Amygdala (tissue), 56 donors: ENCODE measurements at regions not wholly inside any gene's neighbourhood (a gene's known extent, or its start where the extent isn't known, plus 50 kb on each side); places are given as distances from the start of the nearest gene placed in this dataset.

Experiments
- DNase-seq, 56 donors: peaks; one replicate each; lab custom pipeline; 2025; lab: John Stamatoyannopoulos, UW

DNA sequence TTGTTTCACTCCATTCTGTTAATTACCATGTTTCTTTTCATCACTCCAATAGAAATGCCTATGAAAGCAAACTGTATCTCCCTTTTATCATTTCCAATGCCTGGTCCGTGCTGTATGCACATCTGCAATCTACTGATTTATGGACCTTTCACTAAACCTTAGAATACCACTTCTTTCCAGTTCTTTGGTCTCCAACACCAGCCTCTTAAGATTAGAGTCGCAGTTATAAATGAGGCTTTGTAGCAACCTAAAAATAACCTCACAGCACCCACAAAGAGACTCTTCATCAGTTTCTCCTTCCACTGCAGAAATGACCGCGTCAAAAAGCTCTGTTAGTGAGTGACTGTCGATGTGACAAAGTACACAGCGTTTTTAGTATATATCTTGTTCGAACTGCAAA is 282.6 kb downstream of the ADGRA3 start:
- DNase-seq = no peak

DNA sequence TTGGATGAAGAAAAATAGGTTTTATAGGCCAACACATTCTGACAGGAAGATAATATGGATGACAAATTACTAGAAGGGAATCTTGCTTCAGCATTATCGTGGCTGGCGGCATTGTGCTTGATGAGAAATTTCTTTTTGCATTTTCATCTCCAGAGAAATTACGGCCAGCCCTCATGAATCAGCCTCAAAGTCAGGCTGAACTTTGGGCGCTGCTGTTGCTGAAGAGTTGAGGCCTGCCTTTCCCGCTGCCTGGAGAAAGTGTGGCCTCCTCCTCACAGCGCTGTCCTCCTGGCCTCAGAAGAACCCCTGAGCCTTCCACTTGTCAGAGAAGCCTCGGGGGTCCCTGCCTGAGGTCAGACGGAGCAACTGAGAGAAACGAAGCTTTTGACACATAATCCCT is 272.4 kb upstream of the KCNIP4 start:
- DNase-seq = no peak

DNA sequence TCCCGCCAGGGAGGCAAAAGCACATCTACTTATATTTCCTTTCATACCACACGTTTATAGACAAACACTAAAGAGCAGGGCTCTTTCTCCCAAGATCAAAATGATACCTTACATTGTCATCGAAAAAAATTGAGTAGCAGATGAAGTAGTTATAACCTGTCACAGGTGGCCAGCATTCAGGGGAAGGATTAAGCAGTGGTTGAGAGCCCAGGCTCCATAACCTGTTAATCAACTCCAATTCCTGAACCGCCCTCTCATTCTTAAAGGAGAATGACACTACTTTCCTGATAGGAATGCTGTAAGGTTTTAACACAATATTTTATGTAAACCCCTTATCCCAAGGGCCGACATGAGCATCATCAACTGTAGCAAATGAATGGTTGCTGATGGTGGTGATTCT is 268.9 kb upstream of the KCNIP4 start:
- no peak for DNase-seq

DNA sequence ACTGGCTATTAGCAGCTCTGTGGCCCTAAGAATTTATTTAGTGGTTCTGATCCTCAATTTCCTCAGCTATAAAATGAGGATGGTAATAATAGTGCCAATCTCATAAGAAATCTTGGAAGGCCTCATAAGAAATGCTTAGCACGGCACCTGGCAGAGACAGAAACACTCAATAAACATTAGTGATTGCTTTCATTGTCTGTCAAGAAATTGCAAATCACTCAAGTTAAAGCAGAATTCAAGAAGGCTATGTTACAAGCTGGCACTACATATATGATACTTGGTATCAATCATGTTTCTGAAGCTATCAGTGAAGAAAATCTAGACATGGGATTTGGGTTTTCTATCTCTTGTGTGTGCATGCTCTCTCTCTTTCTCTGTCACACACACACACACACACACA is 267.7 kb upstream of the KCNIP4 start:
- no peak for DNase-seq

DNA sequence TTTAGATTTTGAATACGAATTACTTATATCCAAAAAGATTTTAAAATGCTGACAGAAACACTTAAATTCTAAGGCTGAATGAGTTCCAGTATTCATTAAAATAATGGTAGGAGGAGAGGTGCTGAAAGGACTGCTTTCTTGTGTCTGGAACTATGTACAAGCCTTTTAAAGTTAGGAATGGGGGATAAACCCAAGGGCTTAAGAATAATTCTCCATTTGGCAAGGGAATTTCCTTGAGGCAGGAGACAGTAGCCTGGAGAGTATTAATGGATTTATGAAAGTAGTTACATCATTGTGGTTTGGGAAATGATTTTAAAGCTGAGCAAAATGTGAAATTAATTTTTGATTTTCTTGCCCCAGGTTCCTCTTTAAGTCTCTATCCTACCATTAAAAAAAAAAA is 266.5 kb upstream of the KCNIP4 start:
- DNase-seq = no peak

DNA sequence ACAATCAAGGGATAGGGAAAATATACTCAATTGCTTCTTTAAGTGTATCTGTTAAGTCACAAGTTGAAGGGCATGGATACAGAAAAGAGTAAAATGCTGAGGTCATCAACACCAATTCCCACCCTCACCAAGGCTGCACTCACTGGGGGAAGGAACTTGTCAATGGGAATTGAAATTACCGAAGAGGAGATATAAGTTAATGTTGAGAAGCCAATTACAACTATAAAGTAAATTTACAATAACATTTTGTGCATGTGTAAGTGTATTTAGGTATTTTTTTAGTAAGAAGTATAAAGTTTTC is 255.1 kb upstream of the KCNIP4 start:
- no peak for DNase-seq

DNA sequence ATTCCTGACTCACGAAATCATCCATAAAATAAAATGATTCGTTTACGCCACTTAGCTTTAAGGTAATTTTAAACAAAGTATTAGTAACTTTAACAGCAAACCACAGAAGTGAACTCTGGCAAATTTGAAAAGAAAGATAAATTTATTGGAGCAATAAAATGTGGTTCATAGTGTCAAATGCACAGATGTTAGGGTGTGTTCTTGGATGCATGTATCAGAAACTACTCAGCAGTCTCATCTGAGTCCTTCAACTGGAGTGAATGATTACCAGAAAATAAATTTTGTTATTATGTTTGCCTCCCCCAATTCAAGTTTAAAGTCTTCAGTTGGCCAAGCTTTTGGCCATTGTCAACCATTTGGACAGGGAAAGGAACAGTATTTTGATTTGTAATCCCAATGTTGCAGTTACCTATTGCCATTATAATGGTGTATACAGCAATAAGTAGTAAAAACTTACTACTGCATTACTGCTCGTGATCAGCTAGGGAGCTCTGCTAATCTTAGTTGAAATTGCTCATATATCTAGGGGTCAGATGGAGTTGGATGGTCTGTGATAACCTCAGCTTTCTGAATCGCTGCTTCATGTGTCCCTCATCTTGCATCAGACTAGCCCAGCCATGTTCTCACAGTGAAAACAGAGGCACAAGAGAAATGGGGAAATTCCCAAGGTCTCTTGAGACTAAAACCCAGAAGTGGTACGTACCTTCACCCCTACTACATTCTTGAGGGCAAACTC is 254.6 kb upstream of the KCNIP4 start:
- DNase-seq = no peak

DNA sequence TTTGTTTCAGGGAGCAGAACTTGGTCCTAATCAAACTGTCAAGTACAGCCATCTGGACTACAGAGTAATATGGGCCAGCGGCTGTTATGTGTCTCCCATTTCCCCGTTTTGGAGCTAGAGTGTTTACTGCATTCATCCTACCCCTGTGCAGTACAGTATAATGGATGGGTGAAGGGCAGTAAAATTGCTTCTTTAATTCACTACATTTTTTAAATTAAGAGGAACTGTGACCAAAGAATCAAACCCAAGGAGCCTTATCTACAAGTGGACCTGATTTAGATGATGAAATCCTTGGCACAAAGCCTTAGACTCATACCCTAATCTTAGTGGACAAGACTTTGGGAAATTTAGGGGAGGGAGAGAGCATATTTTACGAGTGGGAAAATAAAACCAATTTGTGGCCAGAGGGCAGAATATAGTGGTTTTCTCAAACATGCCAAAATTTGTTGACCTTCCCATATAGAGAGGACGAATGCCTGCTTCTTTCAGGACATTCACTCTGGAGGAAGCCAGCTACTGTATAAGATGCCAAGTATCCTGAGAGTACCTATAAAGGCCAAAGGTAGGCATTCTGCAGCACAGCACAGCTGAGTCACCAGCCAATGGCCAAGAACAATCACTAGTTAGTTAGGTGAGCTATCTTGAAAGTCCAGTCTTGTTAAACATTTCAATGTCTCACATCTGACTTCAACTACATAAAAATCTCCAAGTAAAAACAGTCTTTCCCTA is 253.8 kb upstream of the KCNIP4 start:
- DNase-seq = no peak

DNA sequence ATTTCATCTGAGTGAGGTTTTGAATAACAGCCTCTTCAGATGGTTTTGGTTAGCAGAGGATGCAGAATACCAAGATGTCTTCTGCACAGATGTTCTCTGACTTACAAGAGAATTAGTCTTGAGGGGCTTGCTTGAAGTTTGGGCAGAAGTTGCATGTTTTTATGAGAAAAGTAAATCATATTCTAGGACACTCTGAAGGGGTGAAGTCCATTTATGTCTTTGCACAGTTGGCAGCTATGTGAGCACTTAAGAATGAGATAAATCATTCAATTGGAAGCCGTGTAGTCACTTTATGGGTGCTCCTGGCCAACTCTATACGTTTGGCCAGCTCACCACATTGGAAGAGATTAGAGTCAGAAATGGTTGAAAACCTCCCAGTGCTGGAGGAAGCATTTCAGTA is 252.7 kb upstream of the KCNIP4 start:
- no peak for DNase-seq

DNA sequence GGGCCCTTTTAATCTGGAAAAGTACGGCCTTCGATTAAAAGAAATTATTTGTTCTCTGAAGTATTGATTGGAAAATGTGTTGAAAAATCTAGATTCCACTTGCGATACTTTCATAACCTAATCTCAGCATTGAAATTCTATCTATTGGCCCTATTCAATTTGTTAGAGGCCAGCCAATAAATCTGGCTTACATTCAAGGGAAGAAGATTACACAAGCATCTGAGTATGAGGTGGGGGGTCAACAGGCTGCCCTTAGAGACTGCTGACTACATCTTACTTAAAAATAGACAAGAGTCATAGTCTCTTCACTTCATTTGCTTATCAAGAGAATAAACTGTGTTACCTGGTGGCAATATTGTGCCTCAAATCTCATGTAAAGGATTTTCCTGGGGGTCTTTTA is 248.0 kb upstream of the KCNIP4 start:
- DNase-seq = no peak

DNA sequence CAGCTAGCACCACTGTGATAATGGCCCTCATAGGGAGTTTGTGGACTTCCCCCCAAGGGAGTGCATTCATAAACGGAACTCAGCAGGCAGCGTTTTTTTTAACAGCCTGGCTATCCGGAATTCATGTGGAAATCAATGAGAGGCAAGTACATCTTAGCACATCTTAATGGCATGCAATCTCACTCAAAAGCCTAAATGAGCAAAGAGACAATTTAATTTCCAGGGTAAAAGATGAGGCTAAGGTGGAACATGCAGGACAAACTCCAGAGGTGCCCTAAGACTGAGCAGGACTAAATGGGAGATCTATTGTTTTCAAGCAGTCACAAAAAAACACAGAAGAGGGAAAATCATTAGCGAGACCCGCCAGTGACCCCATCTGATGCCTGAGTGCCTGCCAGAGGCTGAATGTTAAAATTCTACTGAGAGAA is 243.5 kb upstream of the KCNIP4 start:
- no peak for DNase-seq

DNA sequence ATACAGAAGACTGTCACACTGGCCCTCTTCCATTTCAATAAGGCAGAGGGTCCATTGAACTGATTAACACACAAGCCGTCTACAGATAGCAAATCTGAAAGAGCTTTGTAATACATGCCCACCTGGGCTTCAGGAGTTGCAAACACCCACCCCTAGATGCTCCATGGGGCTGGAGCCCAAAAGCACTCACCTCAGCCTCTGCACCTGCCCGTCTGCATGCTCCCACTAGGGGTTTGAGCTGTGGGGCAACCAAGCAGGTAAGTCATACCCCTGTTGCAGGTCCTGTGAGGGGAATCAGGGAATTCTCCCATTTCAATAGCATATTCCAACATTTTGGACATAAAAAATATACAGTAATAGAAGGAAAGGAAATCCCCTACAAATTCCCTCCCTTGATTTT is 243.0 kb upstream of the KCNIP4 start:
- no peak for DNase-seq

DNA sequence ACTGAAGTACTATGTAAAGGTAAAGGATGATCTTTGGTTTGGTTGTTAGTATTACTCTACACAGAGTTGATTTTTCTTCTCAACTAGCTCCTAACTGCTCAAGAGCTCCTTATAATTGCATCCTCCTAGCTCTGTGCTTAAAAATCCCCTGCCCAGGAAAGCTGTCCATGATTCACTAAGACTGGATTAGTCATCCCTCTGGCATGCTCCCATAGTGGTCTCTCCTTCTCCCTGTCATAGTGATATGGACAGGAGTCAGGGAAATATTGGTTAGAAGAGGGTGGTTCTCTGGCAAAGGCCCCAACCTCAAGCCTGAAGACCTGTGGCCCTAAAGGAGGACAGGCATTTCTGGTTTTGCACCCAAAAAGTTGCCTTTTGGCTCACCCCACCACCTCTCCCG is 242.3 kb upstream of the KCNIP4 start:
- DNase-seq = no peak

DNA sequence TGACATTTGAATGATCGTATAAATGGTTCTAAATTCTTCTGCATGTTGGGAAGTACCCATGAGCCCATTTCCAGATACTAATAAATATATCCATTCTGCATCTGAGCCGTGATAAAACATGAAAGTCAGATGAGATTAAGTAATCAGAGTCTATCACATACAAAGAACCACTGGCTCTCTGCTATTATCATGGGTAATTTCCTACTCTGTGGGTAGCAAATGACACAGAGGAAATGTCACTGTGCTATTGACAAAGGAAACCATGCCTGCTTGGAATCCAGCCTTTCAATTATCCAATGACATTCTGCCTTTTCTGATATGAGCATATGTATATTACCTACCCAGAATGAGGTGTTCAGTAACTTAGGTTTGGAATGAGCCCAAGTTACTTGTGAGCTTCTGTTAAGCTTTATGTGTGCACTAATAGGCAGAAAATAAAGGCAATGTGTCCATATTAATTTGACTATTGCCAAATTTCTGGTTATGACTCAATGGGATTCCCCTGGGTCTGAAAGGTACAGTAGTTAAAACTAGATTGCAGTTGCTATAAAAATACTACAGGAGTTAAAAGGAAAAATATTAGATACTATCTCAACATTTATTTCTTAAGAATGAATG is 238.7 kb upstream of the KCNIP4 start:
- DNase-seq = no peak

DNA sequence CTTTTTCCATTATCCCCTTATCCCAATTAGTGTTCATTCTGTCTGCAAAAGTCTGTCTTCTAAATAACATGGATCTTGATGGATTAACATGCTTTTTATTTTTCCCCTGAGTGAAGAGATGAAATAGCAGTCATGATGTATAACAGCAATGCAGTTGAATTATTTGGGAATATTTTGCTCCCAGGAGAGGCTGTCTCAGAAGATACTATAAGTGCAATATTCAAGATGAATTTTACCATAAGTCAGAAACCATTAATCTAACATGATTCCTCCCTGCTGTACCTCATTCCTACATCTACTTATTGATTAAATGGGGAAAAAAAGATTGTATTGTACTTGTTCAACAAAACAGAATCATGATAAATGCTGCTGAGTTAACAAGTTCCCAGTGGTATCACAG is 233.2 kb upstream of the KCNIP4 start:
- DNase-seq = no peak

DNA sequence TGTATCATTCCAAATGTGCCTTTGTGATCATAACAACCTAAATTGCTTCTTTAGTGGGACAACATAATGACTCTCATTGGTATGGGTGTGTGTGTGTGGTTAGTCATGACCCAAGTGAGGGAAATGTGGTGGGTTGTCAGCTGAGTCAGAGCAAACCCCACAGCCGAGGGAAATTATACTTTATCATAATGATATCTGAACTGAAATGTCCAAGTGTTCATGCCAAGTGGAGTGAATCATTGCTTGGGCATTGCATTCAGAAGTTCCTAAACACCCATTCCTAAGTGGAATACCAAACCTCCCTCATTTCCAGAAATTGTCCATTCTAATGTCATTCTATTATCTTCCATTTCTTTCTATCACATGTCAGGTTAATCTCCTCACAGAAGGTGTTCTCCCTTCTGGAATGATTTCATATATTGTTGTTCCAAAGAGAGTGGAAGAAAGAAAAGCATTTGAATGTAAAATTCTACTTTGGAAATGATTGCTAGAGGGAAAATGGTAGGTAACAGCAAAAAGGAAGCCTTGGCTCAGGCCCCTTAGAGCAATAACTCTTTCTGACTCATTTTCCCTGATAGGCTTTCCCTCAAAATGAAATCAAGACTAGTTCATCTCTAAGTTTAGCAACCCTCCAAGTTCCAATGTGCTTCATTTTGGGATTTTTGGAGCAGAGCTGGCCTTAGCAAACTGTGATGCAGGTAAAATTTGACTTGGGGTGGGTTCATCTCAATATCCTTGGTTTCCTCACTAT is 230.7 kb upstream of the KCNIP4 start:
- DNase-seq = no peak

DNA sequence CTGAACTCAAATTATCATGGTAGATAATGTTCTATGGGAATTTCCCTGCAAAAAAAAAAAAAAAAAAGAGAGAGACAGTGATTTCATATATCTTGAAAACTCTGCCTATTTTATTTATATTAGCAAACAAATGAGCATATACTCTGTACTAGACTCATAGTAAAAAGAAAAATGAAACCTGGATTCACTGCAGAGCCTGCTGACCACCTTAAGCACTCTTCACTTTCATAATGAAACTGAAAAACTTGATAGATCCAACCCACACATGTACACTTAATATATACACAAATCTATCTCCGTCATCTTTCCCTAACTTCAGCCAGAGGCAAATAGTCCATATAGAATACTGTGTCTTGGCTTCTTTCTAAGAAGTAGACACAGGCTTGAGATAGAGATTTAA is 226.1 kb upstream of the KCNIP4 start:
- DNase-seq = no peak

DNA sequence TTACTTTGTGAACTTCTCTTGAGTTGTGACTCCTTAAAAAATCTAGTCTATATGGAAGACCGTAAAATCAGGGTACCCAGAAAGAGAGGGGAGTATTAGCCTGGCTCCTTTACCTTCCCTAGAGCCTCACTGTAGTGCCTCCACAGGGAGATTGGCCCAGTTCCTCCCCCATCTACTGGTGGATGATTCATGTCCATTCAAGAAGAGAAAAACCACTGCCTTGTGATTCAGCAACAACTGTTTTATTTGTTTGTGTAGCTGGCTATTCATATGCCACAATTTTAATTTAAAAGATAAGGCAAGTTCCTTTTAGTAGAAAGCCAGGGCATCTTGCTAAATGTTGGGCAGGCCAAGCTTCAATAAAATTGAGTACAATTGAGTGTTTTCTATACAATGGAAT is 221.8 kb upstream of the KCNIP4 start:
- DNase-seq = no peak

DNA sequence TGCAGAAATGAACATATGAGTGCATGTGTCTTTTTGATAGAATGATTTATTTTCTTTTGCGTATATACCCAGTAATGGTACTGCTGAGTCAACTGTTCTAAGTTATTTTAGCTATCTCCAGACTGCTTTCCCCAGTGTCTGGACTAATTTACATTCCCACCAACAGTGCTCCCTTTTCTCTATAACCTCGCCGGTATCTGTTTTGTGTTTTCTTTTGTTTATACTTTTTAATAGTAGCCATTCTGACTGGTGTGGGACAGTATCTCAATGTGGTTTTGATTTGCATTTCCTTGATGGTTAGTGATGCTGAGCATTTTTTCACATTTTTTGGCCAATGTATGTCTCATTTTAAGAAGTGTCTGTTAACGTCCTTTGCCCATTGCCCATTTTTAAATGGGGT is 218.6 kb upstream of the KCNIP4 start:
- DNase-seq = no peak

DNA sequence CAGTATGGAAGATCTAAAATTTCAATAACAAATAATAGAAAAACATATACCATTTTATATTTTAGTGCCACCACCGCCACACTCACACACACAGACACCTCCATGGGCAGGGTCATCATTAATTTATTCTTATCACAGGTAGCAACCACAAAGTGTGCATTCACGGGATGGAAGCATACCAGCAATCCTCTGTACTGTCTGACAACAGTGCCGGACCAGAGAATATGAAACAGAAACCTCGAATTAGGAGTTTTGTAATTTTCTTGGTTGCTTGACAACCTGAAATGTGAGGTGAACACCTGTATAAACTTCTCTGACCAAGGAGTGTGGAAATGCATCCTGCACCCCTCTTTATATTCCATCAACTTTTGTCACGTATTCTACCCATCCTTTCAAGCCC is 213.9 kb upstream of the KCNIP4 start:
- DNase-seq = no peak

DNA sequence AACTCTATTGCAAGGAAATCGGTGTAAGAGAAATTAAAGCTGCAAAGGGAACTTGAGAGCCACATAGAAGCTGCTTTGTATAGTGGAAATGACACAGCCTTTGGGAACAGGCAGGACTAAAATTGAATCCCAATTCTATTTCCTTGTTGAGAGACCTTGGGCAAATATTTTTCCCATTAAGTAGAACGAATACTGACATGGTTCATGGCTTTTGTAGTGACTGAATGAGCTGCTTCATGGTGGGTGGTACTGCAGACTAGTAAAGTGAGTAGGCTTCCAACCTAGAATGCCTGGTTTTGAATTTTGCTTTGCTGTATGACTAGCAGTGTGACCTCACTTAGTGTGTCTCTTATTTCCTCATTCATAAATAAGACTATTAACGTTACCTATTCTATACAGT is 182.2 kb upstream of the KCNIP4 start:
- no peak for DNase-seq
